ENCODE measurements at regions not wholly inside any gene's neighbourhood (a gene's known extent, or its start where the extent isn't known, plus 50 kb on each side); places are given as distances from the start of the nearest gene placed in this dataset.
"Not testable (repeated sequence)": the region's sequence is repeated elsewhere in the genome, so short reads cannot be mapped to it uniquely, and the experiment has no call there.

DNA sequence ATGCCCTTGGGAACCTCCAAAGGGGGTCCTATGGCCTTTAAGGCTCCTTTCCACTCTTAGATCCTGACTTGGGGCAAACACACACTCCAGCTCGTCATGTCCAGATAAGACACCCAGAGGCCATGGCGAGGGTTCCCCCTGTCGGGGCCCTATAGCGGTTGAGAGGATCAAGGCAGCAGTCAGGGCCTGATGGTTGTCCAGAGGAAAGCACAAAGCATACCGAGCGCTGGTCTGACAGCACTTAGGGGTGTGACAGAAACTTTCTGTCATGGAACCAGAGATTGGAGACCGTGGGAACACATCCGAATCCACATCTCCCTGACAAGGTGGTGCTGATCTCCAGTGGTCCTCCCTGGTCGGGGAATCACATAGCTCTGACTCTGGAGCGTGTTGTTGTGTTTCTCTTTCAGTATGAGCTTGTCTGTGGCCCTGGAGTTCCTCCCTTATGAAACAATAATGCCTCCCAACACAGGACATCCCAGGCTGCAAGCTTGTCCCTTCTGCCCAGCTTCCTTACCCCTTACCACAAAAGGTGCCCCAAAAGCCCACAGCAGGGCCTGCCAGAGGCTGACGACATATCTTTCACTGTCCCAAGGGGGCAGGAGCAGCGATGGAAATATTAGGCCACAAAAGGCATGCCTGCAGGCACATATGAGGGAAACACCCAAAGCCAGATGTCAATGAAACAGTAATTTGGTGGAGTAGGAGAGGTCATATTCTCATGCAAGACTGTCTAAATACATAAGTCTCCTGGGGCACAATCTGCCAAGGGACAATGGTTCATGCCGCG, 144.2 kb downstream of the ADRA2C start:
- TF ChIP-seq, protein P1, sequence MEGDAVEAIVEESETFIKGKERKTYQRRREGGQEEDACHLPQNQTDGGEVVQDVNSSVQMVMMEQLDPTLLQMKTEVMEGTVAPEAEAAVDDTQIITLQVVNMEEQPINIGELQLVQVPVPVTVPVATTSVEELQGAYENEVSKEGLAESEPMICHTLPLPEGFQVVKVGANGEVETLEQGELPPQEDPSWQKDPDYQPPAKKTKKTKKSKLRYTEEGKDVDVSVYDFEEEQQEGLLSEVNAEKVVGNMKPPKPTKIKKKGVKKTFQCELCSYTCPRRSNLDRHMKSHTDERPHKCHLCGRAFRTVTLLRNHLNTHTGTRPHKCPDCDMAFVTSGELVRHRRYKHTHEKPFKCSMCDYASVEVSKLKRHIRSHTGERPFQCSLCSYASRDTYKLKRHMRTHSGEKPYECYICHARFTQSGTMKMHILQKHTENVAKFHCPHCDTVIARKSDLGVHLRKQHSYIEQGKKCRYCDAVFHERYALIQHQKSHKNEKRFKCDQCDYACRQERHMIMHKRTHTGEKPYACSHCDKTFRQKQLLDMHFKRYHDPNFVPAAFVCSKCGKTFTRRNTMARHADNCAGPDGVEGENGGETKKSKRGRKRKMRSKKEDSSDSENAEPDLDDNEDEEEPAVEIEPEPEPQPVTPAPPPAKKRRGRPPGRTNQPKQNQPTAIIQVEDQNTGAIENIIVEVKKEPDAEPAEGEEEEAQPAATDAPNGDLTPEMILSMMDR (conservative IDR thresholded peaks at IDR 0.05) = not testable (repeated sequence)
- TF ChIP-seq EZH2 (IDR thresholded peaks at IDR 0.05; ENCODE audit: low read depth) = not testable (repeated sequence)

All from PC-9 (cell line).